GM13977 (cell line): ENCODE measurements at regions not wholly inside any gene's neighbourhood (a gene's known extent, or its start where the extent isn't known, plus 50 kb on each side); places are given as distances from the start of the nearest gene placed in this dataset.

ENCODE experiments used
- DNase-seq: peaks from one replicate; pipeline ENCODE4 v3.0.0; 2012; ENCODE audit warnings: low spot score
- in situ Hi-C: fragments of 300-500 bp; cut with MboI; formaldehyde crosslinking; loops from one replicate; pipeline ENCODE4 v1.12.0; 2022; ENCODE audit warnings: low sequenced_read_pairs, low pct_unique_long_range_greater_than_20kb, mixed read lengths, inconsistent platforms; ENCODE audit not compliant: unreplicated experiment
- TF ChIP-seq, protein P1 (sequence below): IDR thresholded peaks from 2 replicates; pipeline ENCODE4 v1.5.1; 2012; ENCODE audit warnings: mild to moderate bottlenecking, control low read depth; ENCODE audit not compliant: insufficient read depth; ENCODE audit errors: extremely low read depth, missing control alignments

DNA sequence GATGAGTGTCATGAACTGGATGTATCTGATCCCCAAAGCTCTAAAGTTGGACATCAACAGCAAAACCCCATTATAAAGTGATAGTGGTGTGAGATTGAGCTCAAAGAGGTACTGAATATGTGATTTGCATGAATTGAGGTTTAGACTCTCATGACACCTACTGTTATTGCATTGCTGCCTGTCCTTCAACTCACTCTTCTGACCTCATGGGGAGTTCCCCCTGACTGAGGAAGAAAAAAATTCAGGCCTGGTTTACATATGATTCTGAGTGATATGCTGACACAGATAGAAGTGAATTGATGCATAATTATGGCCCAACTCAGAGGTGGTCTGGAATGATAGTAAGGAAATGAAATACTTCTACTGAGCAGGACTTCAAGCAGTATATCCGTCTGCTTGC, 76.2 kb upstream of the CHD1 start:
- TF ChIP-seq, protein P1, sequence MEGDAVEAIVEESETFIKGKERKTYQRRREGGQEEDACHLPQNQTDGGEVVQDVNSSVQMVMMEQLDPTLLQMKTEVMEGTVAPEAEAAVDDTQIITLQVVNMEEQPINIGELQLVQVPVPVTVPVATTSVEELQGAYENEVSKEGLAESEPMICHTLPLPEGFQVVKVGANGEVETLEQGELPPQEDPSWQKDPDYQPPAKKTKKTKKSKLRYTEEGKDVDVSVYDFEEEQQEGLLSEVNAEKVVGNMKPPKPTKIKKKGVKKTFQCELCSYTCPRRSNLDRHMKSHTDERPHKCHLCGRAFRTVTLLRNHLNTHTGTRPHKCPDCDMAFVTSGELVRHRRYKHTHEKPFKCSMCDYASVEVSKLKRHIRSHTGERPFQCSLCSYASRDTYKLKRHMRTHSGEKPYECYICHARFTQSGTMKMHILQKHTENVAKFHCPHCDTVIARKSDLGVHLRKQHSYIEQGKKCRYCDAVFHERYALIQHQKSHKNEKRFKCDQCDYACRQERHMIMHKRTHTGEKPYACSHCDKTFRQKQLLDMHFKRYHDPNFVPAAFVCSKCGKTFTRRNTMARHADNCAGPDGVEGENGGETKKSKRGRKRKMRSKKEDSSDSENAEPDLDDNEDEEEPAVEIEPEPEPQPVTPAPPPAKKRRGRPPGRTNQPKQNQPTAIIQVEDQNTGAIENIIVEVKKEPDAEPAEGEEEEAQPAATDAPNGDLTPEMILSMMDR, result peak; percentile 12
- in situ Hi-C loops, result no loop called here
- peak; percentile 64 for DNase-seq

- DNase-seq, result no peak
- TF ChIP-seq, protein P1, result no peak
- in situ Hi-C loops, result no loop called here
Observed at GRCh38 chr5:99000876-99001275, 72.1 kb upstream of the CHD1 start.

GRCh38 chr5:99000221-99000620, 71.4 kb upstream of the CHD1 start:
- TF ChIP-seq, protein P1, result no peak
- no peak for DNase-seq
- in situ Hi-C loops, result no loop called here

- TF ChIP-seq, protein P1, result no peak
- no peak for DNase-seq
- in situ Hi-C loops, result no loop called here
Observed at GRCh38 chr5:98999631-99000030, 70.8 kb upstream of the CHD1 start.

GRCh38 chr5:98997000-98997399, 68.2 kb upstream of the CHD1 start:
- in situ Hi-C loops, result no loop called here
- no peak for DNase-seq
- TF ChIP-seq, protein P1, result no peak

- in situ Hi-C loops, result no loop called here
- TF ChIP-seq, protein P1, result no peak
- DNase-seq, result no peak
Observed at GRCh38 chr5:98994611-98995010, 65.8 kb upstream of the CHD1 start.

DNA sequence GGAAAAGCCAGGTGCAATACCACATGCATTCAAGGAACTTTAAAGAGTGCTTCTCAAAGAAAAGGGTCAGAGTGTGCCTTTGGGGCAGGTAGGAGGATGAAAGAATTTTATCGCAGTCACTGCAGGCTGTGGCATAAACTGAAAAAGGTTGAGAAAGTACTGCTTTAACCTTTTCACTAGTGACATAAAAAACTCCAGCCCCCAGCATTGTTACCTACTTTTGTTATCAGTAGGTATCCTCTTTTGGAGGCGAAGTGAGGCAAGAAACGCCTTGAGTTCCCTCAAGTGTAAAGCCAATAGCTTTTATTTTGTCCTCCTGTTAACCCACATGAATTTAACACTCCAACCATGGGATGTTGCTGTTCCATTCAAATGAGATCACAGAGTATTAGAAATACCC, 64.7 kb upstream of the CHD1 start:
- TF ChIP-seq, protein P1, result no peak
- in situ Hi-C loops, result no loop called here
- DNase-seq, result no peak
